AG10803 (cell line): ENCODE measurements at regions not wholly inside any gene's neighbourhood (a gene's known extent, or its start where the extent isn't known, plus 50 kb on each side); places are given as distances from the start of the nearest gene placed in this dataset.

ENCODE experiments used
- DNase-seq: peaks from one replicate; pipeline ENCODE4 v3.0.0; 2010; ENCODE audit warnings: low read depth
- H3K4me3 ChIP-seq: 2 replicates; pipeline ENCODE4 v1.5.1; 2011; ENCODE audit warnings: mild to moderate bottlenecking, low read length, control low read depth
- TF ChIP-seq, protein P1 (sequence below): conservative IDR thresholded peaks from 2 replicates; pipeline ENCODE4 v1.5.1; 2011; ENCODE audit warnings: mild to moderate bottlenecking, low read length, control low read depth, inconsistent platforms

DNA sequence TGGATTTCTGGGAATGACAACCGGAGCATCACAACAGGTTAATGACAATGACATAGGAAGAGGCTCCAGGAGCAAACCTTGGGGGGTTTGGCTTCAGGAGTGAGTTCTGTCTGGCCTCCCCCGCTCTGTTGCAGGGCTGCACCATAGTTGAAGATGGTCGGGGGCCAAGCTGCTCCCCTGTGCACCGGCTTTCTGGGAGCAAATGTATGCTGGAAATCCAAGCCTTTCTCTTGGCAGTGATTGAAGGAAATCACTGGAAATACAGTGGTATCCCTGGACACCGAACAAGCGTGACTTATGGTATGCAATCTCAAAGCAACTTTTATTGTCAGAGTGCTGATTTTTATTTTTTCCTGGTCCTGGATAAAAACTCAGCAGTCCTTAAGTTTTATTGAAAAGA, 251.9 kb upstream of the ZNF32 start:
- no peak overlapping the region for H3K4me3 ChIP-seq
- TF ChIP-seq, protein P1, sequence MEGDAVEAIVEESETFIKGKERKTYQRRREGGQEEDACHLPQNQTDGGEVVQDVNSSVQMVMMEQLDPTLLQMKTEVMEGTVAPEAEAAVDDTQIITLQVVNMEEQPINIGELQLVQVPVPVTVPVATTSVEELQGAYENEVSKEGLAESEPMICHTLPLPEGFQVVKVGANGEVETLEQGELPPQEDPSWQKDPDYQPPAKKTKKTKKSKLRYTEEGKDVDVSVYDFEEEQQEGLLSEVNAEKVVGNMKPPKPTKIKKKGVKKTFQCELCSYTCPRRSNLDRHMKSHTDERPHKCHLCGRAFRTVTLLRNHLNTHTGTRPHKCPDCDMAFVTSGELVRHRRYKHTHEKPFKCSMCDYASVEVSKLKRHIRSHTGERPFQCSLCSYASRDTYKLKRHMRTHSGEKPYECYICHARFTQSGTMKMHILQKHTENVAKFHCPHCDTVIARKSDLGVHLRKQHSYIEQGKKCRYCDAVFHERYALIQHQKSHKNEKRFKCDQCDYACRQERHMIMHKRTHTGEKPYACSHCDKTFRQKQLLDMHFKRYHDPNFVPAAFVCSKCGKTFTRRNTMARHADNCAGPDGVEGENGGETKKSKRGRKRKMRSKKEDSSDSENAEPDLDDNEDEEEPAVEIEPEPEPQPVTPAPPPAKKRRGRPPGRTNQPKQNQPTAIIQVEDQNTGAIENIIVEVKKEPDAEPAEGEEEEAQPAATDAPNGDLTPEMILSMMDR, result no peak
- no peak for DNase-seq

DNA sequence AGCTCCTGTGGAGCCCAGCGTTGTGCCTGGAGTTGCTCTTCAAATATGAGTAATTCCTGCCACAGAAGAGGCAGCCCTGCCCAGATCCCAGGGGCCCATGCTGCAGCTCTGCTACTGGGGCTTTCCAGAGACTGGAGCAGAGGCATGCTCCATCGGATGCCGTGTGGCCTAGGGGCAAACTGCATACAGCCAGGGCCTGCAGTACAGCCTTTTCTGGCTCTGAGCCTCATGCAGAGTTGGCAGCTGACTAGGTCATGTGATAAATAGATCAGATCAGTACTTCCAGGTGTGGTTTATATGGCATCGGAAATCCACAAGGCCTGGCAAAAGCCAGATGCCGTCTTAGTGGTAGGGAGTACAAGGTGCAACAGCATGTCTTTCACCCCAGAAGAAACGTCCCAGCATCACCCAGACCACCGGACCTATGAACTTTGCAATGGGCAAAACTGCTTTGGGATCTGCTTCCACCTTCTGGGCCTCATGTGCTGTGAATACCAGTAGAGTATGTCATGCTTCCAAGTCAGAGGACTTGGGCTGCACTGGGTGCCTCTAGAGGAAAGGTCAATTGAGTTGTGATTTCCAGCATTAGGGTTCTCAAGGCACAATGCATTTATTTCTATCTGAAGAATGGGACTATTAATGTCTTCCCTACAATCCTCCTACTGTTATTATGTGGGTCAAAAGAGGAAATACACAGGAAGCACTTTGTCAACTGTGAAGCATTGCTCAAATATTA, 250.7 kb upstream of the ZNF32 start:
- H3K4me3 ChIP-seq, result no peak overlapping the region
- peak; percentile 22 for DNase-seq
- TF ChIP-seq, protein P1, result no peak

GRCh38 chr10:43898592-43898991, 249.9 kb upstream of the ZNF32 start:
- TF ChIP-seq, protein P1, result no peak
- no peak for DNase-seq
- no peak overlapping the region for H3K4me3 ChIP-seq

DNA sequence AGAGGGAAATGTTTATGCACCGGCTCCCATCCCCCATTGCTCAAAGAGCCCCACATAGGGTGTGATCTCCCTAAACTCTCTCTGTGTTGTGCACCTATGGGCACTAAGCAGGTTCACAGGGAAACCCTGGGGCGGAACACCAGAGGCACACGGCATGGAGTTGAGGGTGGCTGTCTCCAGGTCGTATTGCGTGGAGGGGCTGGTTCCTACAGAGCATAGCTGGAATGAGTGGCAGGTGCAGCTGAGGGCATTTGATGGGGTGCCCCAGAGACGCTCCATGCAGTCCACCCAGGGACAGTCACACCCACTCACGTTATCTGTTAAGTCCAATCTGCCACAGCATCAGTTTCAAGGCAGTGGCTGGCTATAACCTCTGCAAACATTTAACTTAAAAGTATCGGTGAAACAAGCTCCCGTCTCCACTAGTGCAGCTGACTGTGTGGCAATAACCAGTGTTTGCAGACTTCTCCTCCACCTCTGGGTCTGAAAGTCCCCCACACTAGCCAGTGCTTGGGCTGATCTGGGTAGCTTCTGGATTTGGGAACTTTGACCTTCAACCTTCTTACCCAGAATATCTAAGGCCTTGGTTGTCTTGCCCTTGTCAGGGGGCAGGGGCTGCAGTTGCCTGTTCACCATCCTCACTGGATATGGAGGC, 249.2 kb upstream of the ZNF32 start:
- no peak overlapping the region for H3K4me3 ChIP-seq
- no peak for DNase-seq
- TF ChIP-seq, protein P1, result no peak

DNA sequence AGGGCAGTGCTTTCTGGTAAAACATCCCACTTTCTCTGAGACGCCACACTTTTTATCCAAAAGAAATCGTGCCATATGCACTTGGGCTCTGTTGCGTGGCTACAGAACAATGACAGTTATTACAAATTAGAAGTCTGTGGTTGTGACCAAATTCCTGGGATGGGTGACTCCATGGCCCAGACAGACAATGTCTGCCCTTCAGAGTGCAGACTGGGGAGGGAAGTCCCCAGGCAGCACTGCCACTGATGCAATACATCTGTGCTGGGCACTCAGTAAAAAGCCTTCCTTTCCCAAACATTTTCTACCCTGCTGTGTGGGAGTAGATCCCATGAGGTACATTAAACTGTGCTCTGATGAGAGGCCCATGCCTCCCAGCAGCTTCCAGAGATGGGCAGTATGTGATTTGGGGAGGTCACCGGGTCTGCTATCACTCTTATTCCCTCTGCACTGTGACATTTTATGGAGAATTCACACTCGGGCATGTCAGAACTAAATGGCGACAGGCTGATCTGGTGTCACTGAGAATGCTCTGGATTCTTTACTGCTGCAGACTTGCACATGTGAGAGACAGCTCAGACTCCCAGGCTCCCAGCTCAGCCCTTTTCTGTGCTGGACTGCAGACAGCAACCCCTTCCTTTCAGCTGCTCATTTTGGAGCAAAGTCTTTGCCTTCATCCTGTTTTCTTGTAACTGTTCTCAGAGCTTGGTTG, 243.5 kb upstream of the ZNF32 start:
- DNase-seq, result peak; percentile 91
- TF ChIP-seq, protein P1, result no peak
- no peak overlapping the region for H3K4me3 ChIP-seq

- H3K4me3 ChIP-seq, result no peak overlapping the region
- DNase-seq, result no peak
- TF ChIP-seq, protein P1, result no peak
These were observed 242.6 kb upstream of the ZNF32 start for GRCh38 chr10:43891241-43891640.
